ENCODE measurements at regions not wholly inside any gene's neighbourhood (a gene's known extent, or its start where the extent isn't known, plus 50 kb on each side); places are given as distances from the start of the nearest gene placed in this dataset.

DNA sequence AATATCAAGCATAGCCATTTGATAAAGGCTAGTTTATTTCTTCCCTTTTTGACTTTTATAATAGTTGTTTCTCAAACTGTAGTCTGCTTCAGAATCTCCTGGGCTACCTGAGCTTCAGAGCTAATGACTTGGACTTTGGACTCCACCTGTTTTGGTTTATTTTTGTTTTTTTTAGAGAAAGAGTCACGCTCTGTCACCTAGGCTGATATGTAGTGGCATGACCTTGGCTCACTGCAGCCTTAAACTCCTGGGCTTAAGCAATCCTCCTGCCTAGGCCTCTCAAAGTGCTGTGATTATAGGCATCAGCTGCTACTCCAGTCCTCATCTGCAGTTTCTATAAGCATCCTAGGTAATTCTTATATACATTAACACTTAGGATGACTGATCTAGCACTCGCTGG is 90.5 kb downstream of the DDIT4L start:
- TF ChIP-seq JUND (IDR thresholded peaks at IDR 0.05; ENCODE audit: low read depth) = no peak
- DNase-seq (ENCODE audit: low read depth in 1 of 2, low spot score in 1 of 2) = no peak
- in situ Hi-C loops (cut with HindIII; ENCODE audit: low pct_unique_long_range_greater_than_20kb, low sequenced_read_pairs) = no loop called here

DNA sequence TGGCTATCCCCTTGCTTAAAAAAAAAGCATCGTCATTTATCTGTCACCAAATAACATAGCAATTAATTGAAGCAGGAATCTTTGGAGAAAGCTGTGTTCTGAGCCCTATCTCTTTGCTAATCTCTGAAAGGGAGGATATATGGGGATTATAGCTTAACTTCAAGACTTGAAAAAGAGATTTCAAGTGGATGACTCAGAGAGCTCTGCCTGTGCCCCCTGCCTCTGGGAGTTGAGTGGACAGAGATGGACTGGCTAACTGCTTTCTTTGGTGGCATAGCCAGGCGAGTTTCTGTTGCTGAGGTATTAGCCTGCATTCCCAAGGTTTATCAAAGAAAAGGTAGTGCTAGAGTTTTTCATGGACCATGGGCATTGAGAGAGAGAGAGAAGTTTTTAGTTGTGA is 91.6 kb downstream of the DDIT4L start:
- TF ChIP-seq JUND (IDR thresholded peaks at IDR 0.05; ENCODE audit: low read depth) = no peak

GRCh38 chr4:100098011-100098545 is 92.2 kb downstream of the DDIT4L start:
- DNase-seq (ENCODE audit: low read depth in 1 of 2, low spot score in 1 of 2) = no peak
- TF ChIP-seq JUND (IDR thresholded peaks at IDR 0.05; ENCODE audit: low read depth) = no peak
- in situ Hi-C loops (cut with HindIII; ENCODE audit: low pct_unique_long_range_greater_than_20kb, low sequenced_read_pairs) = no loop called here

More for the DNA sequence above, 91.6 kb downstream of the DDIT4L start:
- no peak for DNase-seq (ENCODE audit: low read depth in 1 of 2, low spot score in 1 of 2)
- in situ Hi-C loops (cut with HindIII; ENCODE audit: low pct_unique_long_range_greater_than_20kb, low sequenced_read_pairs) = no loop called here

DNA sequence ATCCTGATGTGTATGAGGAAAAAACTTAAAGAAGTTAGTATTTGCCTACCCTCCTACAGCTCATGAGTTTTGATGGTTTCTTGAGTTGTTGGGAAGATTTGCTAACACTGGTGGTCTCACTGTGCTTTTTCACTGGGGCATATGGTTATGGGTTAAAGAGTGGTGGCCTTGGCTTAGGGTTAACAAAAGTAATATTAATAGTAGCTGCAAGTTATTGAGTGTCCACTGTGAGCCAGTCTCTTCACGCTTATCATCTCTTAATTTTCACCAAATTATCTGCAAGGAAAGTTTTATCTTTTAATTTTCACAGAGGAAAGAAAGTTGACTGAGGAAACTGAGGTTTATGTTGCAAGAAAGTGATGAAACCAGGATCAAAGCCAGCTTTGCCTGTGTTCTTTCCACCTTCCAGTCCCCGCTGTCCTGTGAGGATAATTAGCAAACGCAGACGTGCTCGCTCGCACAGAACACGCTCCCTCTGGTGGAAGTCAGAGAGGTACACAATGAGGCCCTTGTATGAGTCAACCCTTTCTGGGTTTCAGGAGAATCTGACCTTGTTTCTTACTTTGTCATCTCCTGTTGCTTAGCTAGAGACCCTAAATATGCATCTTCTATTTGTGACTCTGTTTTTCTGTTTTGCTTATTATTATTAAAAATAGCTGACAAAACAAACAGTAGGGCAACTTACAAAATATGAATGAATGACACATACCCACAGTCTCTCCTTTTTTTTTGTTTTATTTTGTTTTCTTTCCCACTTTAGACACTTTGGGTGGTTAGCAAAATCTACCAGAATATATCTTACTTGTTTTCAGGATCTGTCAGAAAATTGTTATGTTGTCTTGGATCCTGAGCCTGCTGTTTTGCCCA is 94.3 kb downstream of the DDIT4L start:
- no peak for TF ChIP-seq JUND (IDR thresholded peaks at IDR 0.05; ENCODE audit: low read depth)
- DNase-seq (ENCODE audit: low read depth in 1 of 2, low spot score in 1 of 2) = peak; percentile 3 to 67
- in situ Hi-C loops (cut with HindIII; ENCODE audit: low pct_unique_long_range_greater_than_20kb, low sequenced_read_pairs) = no loop called here

- peak; percentile 7 to 86 for DNase-seq (ENCODE audit: low read depth in 1 of 2, low spot score in 1 of 2)
- TF ChIP-seq JUND (IDR thresholded peaks at IDR 0.05; ENCODE audit: low read depth) = no peak
- in situ Hi-C loops (cut with HindIII; ENCODE audit: low pct_unique_long_range_greater_than_20kb, low sequenced_read_pairs) = no loop called here
Measured at GRCh38 chr4:100093091-100093866, 97.0 kb downstream of the DDIT4L start.

- in situ Hi-C loops (cut with HindIII; ENCODE audit: low pct_unique_long_range_greater_than_20kb, low sequenced_read_pairs) = no loop called here
- DNase-seq (ENCODE audit: low read depth in 1 of 2, low spot score in 1 of 2) = no peak
- TF ChIP-seq JUND (IDR thresholded peaks at IDR 0.05; ENCODE audit: low read depth) = no peak
Measured at GRCh38 chr4:100087743-100088142, 102.5 kb downstream of the DDIT4L start.

GRCh38 chr4:100086766-100087431 is 103.4 kb downstream of the DDIT4L start:
- in situ Hi-C loops (cut with HindIII; ENCODE audit: low pct_unique_long_range_greater_than_20kb, low sequenced_read_pairs) = no loop called here
- peak in 1 of 2 experiments; percentile 12 for DNase-seq (ENCODE audit: low read depth in 1 of 2, low spot score in 1 of 2)
- TF ChIP-seq JUND (IDR thresholded peaks at IDR 0.05; ENCODE audit: low read depth) = no peak

GRCh38 chr4:100084892-100085291 is 105.4 kb downstream of the DDIT4L start:
- TF ChIP-seq JUND (IDR thresholded peaks at IDR 0.05; ENCODE audit: low read depth) = no peak
- DNase-seq (ENCODE audit: low read depth in 1 of 2, low spot score in 1 of 2) = no peak
- in situ Hi-C loops (cut with HindIII; ENCODE audit: low pct_unique_long_range_greater_than_20kb, low sequenced_read_pairs) = no loop called here

GRCh38 chr4:100083289-100083688 is 107.0 kb downstream of the DDIT4L start:
- TF ChIP-seq JUND (IDR thresholded peaks at IDR 0.05; ENCODE audit: low read depth) = no peak
- no peak for DNase-seq (ENCODE audit: low read depth in 1 of 2, low spot score in 1 of 2)
- in situ Hi-C loops (cut with HindIII; ENCODE audit: low pct_unique_long_range_greater_than_20kb, low sequenced_read_pairs) = no loop called here

DNA sequence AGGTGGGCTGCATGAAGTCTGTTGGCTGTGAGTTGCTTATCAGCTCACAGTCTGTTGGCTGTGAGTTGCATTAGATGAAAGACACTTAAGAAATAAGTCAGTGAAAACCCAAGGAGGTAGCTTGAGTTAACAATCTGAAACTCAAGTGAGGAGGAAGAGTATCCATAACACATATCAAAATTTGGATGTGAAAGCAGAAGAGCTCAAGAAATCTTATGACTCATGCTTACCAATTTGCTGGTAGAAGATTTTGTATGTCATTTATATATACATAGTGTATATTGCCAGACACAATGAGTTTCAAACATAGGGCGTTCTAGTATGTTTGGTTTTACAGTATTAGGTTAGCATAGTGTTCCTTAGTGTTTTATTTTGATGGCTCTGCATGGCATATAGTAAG is 107.4 kb downstream of the DDIT4L start:
- in situ Hi-C loops (cut with HindIII; ENCODE audit: low pct_unique_long_range_greater_than_20kb, low sequenced_read_pairs) = no loop called here
- TF ChIP-seq JUND (IDR thresholded peaks at IDR 0.05; ENCODE audit: low read depth) = no peak
- no peak for DNase-seq (ENCODE audit: low read depth in 1 of 2, low spot score in 1 of 2)

- TF ChIP-seq JUND (IDR thresholded peaks at IDR 0.05; ENCODE audit: low read depth) = no peak
- DNase-seq (ENCODE audit: low read depth in 1 of 2, low spot score in 1 of 2) = peak in 1 of 2 experiments; percentile 24
- in situ Hi-C loops (cut with HindIII; ENCODE audit: low pct_unique_long_range_greater_than_20kb, low sequenced_read_pairs) = no loop called here
Measured at GRCh38 chr4:100081491-100081890, 108.8 kb downstream of the DDIT4L start.

DNA sequence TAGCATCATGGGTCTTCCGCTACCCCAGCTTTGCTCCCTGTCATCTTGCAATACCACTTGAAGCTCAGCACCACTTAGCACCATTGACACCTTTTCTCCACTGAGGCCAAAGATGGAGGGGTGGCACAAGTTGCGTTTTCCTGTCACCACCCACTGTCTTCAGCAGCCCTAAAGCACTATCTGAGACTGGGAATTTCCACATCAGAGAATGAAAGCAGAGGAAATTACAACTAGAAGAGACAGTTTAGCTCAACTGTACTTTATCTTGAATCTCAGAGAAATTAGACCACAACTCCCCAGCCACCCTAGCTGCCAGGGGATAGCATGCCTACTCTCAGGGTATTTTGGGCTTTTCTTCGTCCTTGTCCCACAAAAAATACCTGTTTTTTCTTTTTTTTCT is 111.0 kb downstream of the DDIT4L start:
- no peak for TF ChIP-seq JUND (IDR thresholded peaks at IDR 0.05; ENCODE audit: low read depth)
- in situ Hi-C loops (cut with HindIII; ENCODE audit: low pct_unique_long_range_greater_than_20kb, low sequenced_read_pairs) = no loop called here
- DNase-seq (ENCODE audit: low read depth in 1 of 2, low spot score in 1 of 2) = no peak

All from T47D (cell line).